ENCODE measurements at regions not wholly inside any gene's neighbourhood (a gene's known extent, or its start where the extent isn't known, plus 50 kb on each side); places are given as distances from the start of the nearest gene placed in this dataset.

- peak in 1 of 2 experiments; percentile 45 for DNase-seq (ENCODE audit: low read depth in 2 of 2)
Observed at GRCh38 chr14:51581017-51581881, 70.5 kb upstream of the FRMD6 start.

- DNase-seq (ENCODE audit: low read depth in 2 of 2), result no peak
Observed at GRCh38 chr14:51582437-51582836, 69.3 kb upstream of the FRMD6 start.

GRCh38 chr14:51585055-51585454 lies 66.7 kb upstream of the FRMD6 start:
- no peak for DNase-seq (ENCODE audit: low read depth in 2 of 2)

- DNase-seq (ENCODE audit: low read depth in 2 of 2), result no peak
Observed at GRCh38 chr14:51592836-51593235, 58.9 kb upstream of the FRMD6 start.

GRCh38 chr14:51593397-51593796 lies 58.3 kb upstream of the FRMD6 start:
- DNase-seq (ENCODE audit: low read depth in 2 of 2), result no peak

- DNase-seq (ENCODE audit: low read depth in 2 of 2), result no peak
Observed at GRCh38 chr14:51595881-51596455, 55.7 kb upstream of the FRMD6 start.

- DNase-seq (ENCODE audit: low read depth in 2 of 2), result no peak
Observed at GRCh38 chr14:51596488-51597117, 55.1 kb upstream of the FRMD6 start.

GRCh38 chr14:51597261-51598001 lies 54.3 kb upstream of the FRMD6 start:
- peak; percentile 96 to 97 for DNase-seq (ENCODE audit: low read depth in 2 of 2)

GRCh38 chr14:51598924-51599600 lies 52.6 kb upstream of the FRMD6 start:
- peak; percentile 81 to 84 for DNase-seq (ENCODE audit: low read depth in 2 of 2)

- DNase-seq (ENCODE audit: low read depth in 2 of 2), result no peak
Observed at GRCh38 chr14:51600658-51601057, 51.1 kb upstream of the FRMD6 start.

Data from fibroblast of skin of left biceps (primary cell).